NB4 (cell line): ENCODE measurements at regions not wholly inside any gene's neighbourhood (a gene's known extent, or its start where the extent isn't known, plus 50 kb on each side); places are given as distances from the start of the nearest gene placed in this dataset.
"Not testable (repeated sequence)": the region's sequence is repeated elsewhere in the genome, so short reads cannot be mapped to it uniquely, and the experiment has no call there.

Experiments used
- CTCF ChIP-seq: IDR thresholded peaks from one replicate; pipeline ENCODE4 v1.5.1; 2012; ENCODE audit warnings: low read depth, low read length
- MYC ChIP-seq: IDR thresholded peaks from 2 replicates; pipeline ENCODE4 v1.6.1; 2011; ENCODE audit warnings: low read depth, low read length
- POLR2A ChIP-seq: IDR thresholded peaks from 2 replicates; pipeline ENCODE4 v1.6.1; 2011; ENCODE audit warnings: mild to moderate bottlenecking; ENCODE audit not compliant: insufficient read length; ENCODE audit errors: extremely low read depth

- TF ChIP-seq CTCF, MYC, POLR2A: not testable (repeated sequence)
These were observed 784.1 kb upstream of the TPTE start for GRCh38 chr21:9737301-9737700.
